GM18909 (cell line): ENCODE measurements at regions not wholly inside any gene's neighbourhood (a gene's known extent, or its start where the extent isn't known, plus 50 kb on each side); places are given as distances from the start of the nearest gene placed in this dataset.
"Not testable (repeated sequence)": the region's sequence is repeated elsewhere in the genome, so short reads cannot be mapped to it uniquely, and the experiment has no call there.

Experiments used
- ATAC-seq: cut with Tn5 transposase; IDR thresholded peaks from one replicate; pipeline ENCODE4 v1.9.1; 2021; ENCODE audit warnings: mild to moderate bottlenecking; ENCODE audit not compliant: unreplicated experiment, poor library complexity

- no peak for ATAC-seq
These were observed 91.1 kb upstream of the KCNQ5 start for GRCh38 chr6:72530750-72531149.

GRCh38 chr6:72533606-72534005 is 88.3 kb upstream of the KCNQ5 start:
- ATAC-seq: no peak

GRCh38 chr6:72534236-72534635 is 87.6 kb upstream of the KCNQ5 start:
- ATAC-seq: no peak

- ATAC-seq: no peak
These were observed 86.7 kb upstream of the KCNQ5 start for GRCh38 chr6:72535124-72535523.

- no peak for ATAC-seq
These were observed 74.8 kb upstream of the KCNQ5 start for GRCh38 chr6:72547020-72547419.

GRCh38 chr6:72551470-72551869 is 70.4 kb upstream of the KCNQ5 start:
- ATAC-seq: no peak

- ATAC-seq: no peak
These were observed 68.9 kb upstream of the KCNQ5 start for GRCh38 chr6:72552938-72553337.

- ATAC-seq: no peak
These were observed 68.0 kb upstream of the KCNQ5 start for GRCh38 chr6:72553531-72554511.

GRCh38 chr6:72554761-72555221 is 67.1 kb upstream of the KCNQ5 start:
- ATAC-seq: no peak

- ATAC-seq: no peak
These were observed 62.8 kb upstream of the KCNQ5 start for GRCh38 chr6:72559067-72559466.

GRCh38 chr6:72559555-72559954 is 62.3 kb upstream of the KCNQ5 start:
- no peak for ATAC-seq

- no peak for ATAC-seq
These were observed 60.9 kb upstream of the KCNQ5 start for GRCh38 chr6:72560721-72561593.

GRCh38 chr6:72561629-72562028 is 60.2 kb upstream of the KCNQ5 start:
- ATAC-seq: no peak

- ATAC-seq: no peak
These were observed 57.6 kb upstream of the KCNQ5 start for GRCh38 chr6:72564231-72564630.

- not testable (repeated sequence) for ATAC-seq
These were observed 49.9 kb upstream of the KCNQ5 start for GRCh38 chr6:72571993-72572392.
